Astrocyte (in vitro differentiated cells and primary cell): ENCODE measurements at regions not wholly inside any gene's neighbourhood (a gene's known extent, or its start where the extent isn't known, plus 50 kb on each side); places are given as distances from the start of the nearest gene placed in this dataset.

ENCODE experiments used
- DNase-seq: peaks from one replicate; pipeline ENCODE4 v3.0.0-alpha.2; 2010; ENCODE audit warnings: low read depth
- FAIRE-seq: peaks from 2 replicates; lab custom pipeline; 2011; peaks lifted over from hg19 to GRCh38; lab: Jason Lieb, UNC
- H2AFZ ChIP-seq: 2 replicates; pipeline ENCODE4 v1.6.0; 2012; ENCODE audit warnings: low read depth, low read length, inconsistent platforms
- H3K27ac ChIP-seq: 2 replicates; pipeline ENCODE4 v1.5.1; 2011; ENCODE audit warnings: low read depth, low read length, inconsistent platforms
- H3K27me3 ChIP-seq: 2 replicates; pipeline ENCODE4 v1.6.0; 2011; ENCODE audit warnings: low read length, inconsistent platforms; ENCODE audit not compliant: insufficient read depth
- H3K36me3 ChIP-seq: 2 replicates; pipeline ENCODE4 v1.5.1; 2011; ENCODE audit warnings: low read length, inconsistent platforms; ENCODE audit not compliant: insufficient read depth
- H3K4me1 ChIP-seq: 2 replicates; pipeline ENCODE4 v1.5.1; 2011; ENCODE audit warnings: low read length, inconsistent platforms; ENCODE audit not compliant: insufficient read depth
- H3K4me2 ChIP-seq: 2 replicates; pipeline ENCODE4 v1.6.0; 2012; ENCODE audit warnings: low read length, inconsistent platforms
- H3K4me3 ChIP-seq: 2 replicates; pipeline ENCODE4 v1.5.1; 2011; ENCODE audit warnings: low read depth, mild to moderate bottlenecking, low read length, inconsistent platforms; ENCODE audit not compliant: insufficient read depth
- H3K79me2 ChIP-seq: 2 replicates; pipeline ENCODE4 v1.6.0; 2012; ENCODE audit warnings: mild to moderate bottlenecking, low read length, inconsistent platforms; ENCODE audit not compliant: insufficient read depth
- H3K9ac ChIP-seq: 2 replicates; pipeline ENCODE4 v1.6.0; 2012; ENCODE audit warnings: mild to moderate bottlenecking, low read length, inconsistent platforms
- H3K9me3 ChIP-seq: 2 replicates; pipeline ENCODE4 v1.5.1; 2012; ENCODE audit warnings: low read depth, mild to moderate bottlenecking, low read length, inconsistent platforms; ENCODE audit not compliant: insufficient read depth
- H4K20me1 ChIP-seq: 2 replicates; pipeline ENCODE4 v1.6.0; 2012; ENCODE audit warnings: low read length, inconsistent platforms; ENCODE audit not compliant: insufficient read depth
- H3K27ac Mint-ChIP-seq: one replicate; pipeline ENCODE4 v1.8.0; 2021; ENCODE audit warnings: mild to moderate bottlenecking, mixed read lengths; ENCODE audit not compliant: unreplicated experiment
- H3K27me3 Mint-ChIP-seq: one replicate; pipeline ENCODE4 v1.8.0; 2021; ENCODE audit warnings: low read depth, mixed read lengths; ENCODE audit not compliant: unreplicated experiment
- H3K36me3 Mint-ChIP-seq: one replicate; pipeline ENCODE4 v1.8.0; 2021; ENCODE audit warnings: low read depth, mixed read lengths; ENCODE audit not compliant: unreplicated experiment
- H3K4me1 Mint-ChIP-seq: one replicate; pipeline ENCODE4 v1.8.0; 2021; ENCODE audit warnings: low read depth, mixed read lengths; ENCODE audit not compliant: unreplicated experiment
- H3K4me3 Mint-ChIP-seq: one replicate; pipeline ENCODE4 v1.8.0; 2021; ENCODE audit warnings: mild to moderate bottlenecking, moderate library complexity, mixed read lengths; ENCODE audit not compliant: unreplicated experiment
- H3K9me3 Mint-ChIP-seq: one replicate; pipeline ENCODE4 v1.8.0; 2021; ENCODE audit warnings: mild to moderate bottlenecking, mixed read lengths; ENCODE audit not compliant: unreplicated experiment
- EZH2 ChIP-seq: IDR thresholded peaks from 2 replicates; pipeline ENCODE4 v1.6.1; 2012; ENCODE audit warnings: mild to moderate bottlenecking, low read length, inconsistent platforms; ENCODE audit not compliant: insufficient read depth
- TF ChIP-seq, protein P1 (sequence below): IDR thresholded peaks from 2 replicates; pipeline ENCODE4 v1.5.1; 2011; ENCODE audit warnings: low read depth, mild to moderate bottlenecking, inconsistent platforms, low read length, moderate library complexity; ENCODE audit not compliant: insufficient read depth

DNA sequence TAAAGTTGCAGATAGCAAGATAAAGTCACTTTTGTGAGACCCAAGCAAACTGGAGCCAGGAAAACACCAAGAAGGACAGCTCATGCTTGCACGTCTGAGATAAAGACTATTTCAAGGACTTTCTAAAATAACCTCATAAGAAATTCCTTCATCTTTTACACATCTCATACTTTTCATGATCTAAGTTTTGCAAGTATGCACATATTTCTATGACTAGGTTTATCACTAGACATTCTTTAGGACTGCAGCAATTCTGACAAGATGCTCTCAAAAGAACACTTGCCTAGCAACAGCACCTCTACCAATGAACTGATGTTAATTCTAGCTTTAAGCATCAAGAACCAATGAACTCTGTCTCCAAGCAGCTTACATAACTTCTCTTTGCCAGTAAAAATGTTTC lies 457.6 kb downstream of the SEMA3D start:
- Mint-ChIP-seq H3K4me1 (peaks cover 4% of the 10 kb centered on the region), H3K36me3 (peaks cover 4% of the 10 kb centered on the region), H3K4me3 (no peak overlapping the region), H3K27me3 (no peaks in the 10 kb centered on the region), H3K9me3 (peaks cover 22% of the 10 kb centered on the region), H3K27ac (peak overlapping the region; percentile 55)
- TF ChIP-seq EZH2, result no peak
- TF ChIP-seq, protein P1, sequence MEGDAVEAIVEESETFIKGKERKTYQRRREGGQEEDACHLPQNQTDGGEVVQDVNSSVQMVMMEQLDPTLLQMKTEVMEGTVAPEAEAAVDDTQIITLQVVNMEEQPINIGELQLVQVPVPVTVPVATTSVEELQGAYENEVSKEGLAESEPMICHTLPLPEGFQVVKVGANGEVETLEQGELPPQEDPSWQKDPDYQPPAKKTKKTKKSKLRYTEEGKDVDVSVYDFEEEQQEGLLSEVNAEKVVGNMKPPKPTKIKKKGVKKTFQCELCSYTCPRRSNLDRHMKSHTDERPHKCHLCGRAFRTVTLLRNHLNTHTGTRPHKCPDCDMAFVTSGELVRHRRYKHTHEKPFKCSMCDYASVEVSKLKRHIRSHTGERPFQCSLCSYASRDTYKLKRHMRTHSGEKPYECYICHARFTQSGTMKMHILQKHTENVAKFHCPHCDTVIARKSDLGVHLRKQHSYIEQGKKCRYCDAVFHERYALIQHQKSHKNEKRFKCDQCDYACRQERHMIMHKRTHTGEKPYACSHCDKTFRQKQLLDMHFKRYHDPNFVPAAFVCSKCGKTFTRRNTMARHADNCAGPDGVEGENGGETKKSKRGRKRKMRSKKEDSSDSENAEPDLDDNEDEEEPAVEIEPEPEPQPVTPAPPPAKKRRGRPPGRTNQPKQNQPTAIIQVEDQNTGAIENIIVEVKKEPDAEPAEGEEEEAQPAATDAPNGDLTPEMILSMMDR, result no peak
- H3K9me3 ChIP-seq, result no peaks in the 10 kb centered on the region
- DNase-seq (peak; percentile 92), FAIRE-seq (peak; percentile 99)
- H3K9ac ChIP-seq, result no peak overlapping the region
- no peaks in the 10 kb centered on the region for H3K4me1 ChIP-seq
- H3K4me3 ChIP-seq, result no peak overlapping the region
- H3K27me3 ChIP-seq, result no peaks in the 10 kb centered on the region
- peak overlapping the region; percentile 21 for H3K4me2 ChIP-seq
- peak overlapping the region; percentile 58 for H3K27ac ChIP-seq
- H2AFZ ChIP-seq, result no peak overlapping the region
- H4K20me1 ChIP-seq, result no peaks in the 10 kb centered on the region
- H3K36me3 ChIP-seq, result no peaks in the 10 kb centered on the region
- no peaks in the 10 kb centered on the region for H3K79me2 ChIP-seq

DNA sequence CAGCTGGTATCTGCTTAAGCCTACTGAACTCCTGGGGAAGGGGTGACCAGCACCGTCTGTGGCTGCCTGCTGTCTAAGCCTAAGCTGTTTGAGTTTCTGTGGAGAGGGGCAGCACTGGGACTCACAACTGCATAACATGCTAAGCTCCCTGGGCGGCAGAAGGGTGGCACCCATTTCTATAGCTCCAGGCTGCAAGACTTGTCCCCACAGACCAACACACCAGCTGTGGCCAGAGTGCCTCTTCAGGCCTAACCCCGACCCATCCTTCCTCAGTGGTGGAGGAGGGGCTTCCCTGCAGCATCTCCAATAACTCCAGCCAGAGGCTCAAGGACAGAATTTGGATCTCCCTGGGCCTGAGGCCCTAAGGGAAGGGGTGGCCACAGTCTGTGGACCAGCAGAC lies 464.1 kb downstream of the SEMA3D start:
- FAIRE-seq (no peak), DNase-seq (no peak)
- no peaks in the 10 kb centered on the region for H3K27me3 Mint-ChIP-seq
- Histone ChIP-seq H2AFZ (no peak overlapping the region), H3K36me3 (no peaks in the 10 kb centered on the region), H3K27ac (peak overlapping the region; percentile 51), H4K20me1 (no peaks in the 10 kb centered on the region), H3K4me3 (no peak overlapping the region), H3K9me3 (no peaks in the 10 kb centered on the region), H3K4me1 (no peaks in the 10 kb centered on the region), H3K4me2 (no peak overlapping the region), H3K9ac (no peak overlapping the region), H3K27me3 (no peaks in the 10 kb centered on the region), H3K79me2 (no peaks in the 10 kb centered on the region)
- peaks cover 13% of the 10 kb centered on the region for H3K9me3 Mint-ChIP-seq
- no peaks in the 10 kb centered on the region for H3K4me1 Mint-ChIP-seq
- H3K36me3 Mint-ChIP-seq, result no peaks in the 10 kb centered on the region
- TF ChIP-seq EZH2, result no peak
- TF ChIP-seq, protein P1, result no peak
- no peak overlapping the region for H3K27ac Mint-ChIP-seq
- H3K4me3 Mint-ChIP-seq, result no peak overlapping the region

DNA sequence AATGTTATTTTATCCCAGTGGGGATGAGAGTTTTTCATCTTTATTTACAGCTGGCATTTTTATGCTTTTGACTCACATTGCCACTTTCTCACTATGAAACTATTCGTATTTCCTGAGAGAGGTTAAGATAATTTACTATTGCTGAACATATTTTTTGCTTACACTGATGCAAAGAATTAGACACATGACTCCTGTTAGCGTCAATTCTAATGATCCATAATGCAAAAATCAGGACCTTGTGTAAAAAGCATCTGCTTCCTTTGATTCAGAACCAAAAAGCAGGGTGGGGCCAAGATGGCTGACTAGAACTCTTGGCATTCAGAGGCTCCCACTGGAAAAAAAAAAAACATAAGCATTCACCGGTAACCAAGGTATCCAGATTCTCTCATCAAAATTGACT lies 464.8 kb downstream of the SEMA3D start:
- H3K79me2 ChIP-seq, result no peaks in the 10 kb centered on the region
- H2AFZ ChIP-seq, result peak overlapping the region; percentile 35
- H3K36me3 ChIP-seq, result no peaks in the 10 kb centered on the region
- H3K9ac ChIP-seq, result no peak overlapping the region
- peak overlapping the region; percentile 51 for H3K27ac ChIP-seq
- FAIRE-seq (peak; percentile 43), DNase-seq (no peak)
- H4K20me1 ChIP-seq, result no peaks in the 10 kb centered on the region
- no peaks in the 10 kb centered on the region for H3K4me1 Mint-ChIP-seq
- no peaks in the 10 kb centered on the region for H3K27me3 Mint-ChIP-seq
- no peaks in the 10 kb centered on the region for H3K36me3 Mint-ChIP-seq
- H3K27me3 ChIP-seq, result no peaks in the 10 kb centered on the region
- no peak overlapping the region for H3K4me3 ChIP-seq
- TF ChIP-seq, protein P1, result no peak
- TF ChIP-seq EZH2, result no peak
- no peak overlapping the region for H3K4me3 Mint-ChIP-seq
- H3K9me3 ChIP-seq, result no peaks in the 10 kb centered on the region
- no peaks in the 10 kb centered on the region for H3K4me1 ChIP-seq
- peaks cover 9% of the 10 kb centered on the region for H3K9me3 Mint-ChIP-seq
- no peak overlapping the region for H3K4me2 ChIP-seq
- H3K27ac Mint-ChIP-seq, result no peak overlapping the region
